CD4-positive, alpha-beta T cell treated with Interleukin-17A for 1 hour (primary cell): ENCODE measurements at regions not wholly inside any gene's neighbourhood (a gene's known extent, or its start where the extent isn't known, plus 50 kb on each side); places are given as distances from the start of the nearest gene placed in this dataset.
"Not testable (repeated sequence)": the region's sequence is repeated elsewhere in the genome, so short reads cannot be mapped to it uniquely, and the experiment has no call there.

Experiments
- DNase-seq: peaks from one replicate; pipeline ENCODE4 v3.0.0-alpha.2; 2020

DNA sequence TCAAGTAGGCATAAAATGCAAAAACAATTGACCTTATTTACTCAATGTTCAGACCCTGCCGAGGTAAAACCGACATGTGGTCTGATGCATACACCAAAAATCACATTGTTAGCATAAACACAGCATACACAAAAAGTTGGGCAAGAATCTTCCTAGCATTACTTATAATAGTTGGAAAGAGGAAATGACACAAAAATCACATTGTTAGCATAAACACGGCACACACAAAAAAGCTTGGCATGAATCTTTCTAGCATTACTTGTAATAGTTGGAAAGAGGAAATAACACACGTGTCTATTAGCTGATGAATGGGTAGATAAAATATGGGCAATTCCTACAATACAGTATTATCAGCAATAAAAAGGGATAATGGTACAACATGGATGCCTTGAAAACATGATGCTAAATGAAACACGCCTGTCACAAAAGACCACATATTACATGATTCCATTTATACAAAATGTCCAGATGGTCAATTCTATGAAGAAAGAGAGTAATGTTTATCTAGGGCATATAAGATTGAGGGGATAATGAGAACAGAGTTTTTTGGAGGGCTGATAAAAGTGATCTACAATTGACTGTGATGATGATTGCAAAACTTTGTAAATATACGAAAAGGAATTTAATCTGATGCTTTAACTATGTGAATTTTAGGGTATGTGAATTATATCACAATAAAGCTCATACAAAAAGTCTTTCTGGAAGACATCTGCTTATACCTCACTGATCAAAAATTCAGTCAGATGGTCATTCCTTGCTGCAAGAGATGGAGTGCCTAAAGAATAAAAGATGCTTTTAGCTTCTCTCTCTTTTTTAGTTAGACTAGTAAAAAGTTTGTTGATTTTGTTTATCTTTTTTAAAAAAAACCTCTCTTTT lies 1019.5 kb upstream of the CITED2 start:
- no peak for DNase-seq

DNA sequence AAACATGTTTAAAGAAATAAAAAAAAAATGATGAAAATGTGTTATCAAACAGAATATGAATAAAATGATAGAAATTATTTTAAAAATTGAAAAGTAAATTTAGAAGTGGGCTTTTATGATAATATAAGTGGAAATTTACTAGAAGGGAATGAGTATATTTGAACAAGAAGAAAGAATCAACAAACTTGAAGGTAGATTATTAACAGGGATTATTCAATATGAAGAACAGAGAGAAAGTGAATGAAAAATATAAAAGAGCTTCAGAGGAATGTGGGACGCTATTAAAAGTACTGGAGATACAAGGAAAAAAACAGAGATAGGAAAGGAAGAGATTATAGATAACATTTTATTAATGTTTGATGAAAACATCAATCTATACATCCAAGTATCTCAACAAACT lies 1014.4 kb upstream of the CITED2 start:
- no peak for DNase-seq

DNA sequence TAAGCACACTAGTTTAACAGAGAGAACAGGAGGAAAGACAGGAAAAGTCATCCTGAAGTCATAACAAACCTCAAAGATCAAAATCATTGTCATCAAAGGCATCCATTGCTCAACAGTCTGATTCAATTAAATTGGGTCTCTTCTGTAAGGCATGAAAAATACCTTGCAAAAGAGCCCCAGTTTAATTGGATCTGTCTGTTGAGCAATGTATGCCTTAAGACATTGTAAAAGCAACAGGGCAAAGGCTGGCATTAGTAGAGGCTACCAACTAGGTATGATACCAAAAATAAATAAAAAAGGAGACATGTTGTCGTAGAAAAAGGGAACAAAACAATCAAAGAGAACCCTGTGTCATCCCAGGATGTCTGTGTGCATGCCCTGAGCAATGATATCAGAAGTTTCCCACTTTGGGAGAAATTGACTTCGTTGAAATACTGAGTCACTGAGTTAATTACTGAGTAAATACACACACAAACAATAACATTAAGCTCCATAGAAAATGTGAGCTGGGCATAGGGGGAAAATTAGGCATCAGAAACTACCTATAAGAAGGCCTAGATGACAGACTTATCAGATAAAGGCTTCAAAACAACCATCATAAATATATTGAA lies 1013.8 kb upstream of the CITED2 start:
- DNase-seq = no peak

DNA sequence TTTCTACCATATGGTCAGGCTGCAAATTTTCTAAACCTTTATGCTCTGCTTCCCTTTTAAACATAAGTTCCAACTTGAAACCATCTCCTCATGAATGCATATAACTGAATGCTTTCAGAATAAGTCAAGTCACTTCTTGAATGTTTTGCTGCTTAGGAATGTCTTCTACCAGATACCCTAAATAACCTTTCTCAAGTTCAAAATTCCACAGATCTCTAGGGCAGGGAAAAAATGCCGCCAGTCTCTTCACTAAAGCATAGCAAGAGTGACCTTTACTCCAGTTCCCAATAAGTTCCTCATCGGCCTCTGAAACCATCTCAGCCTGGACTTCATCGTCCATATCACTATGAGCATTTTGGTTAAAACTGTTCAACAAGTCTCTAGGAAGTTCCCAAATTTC lies 1011.2 kb upstream of the CITED2 start:
- no peak for DNase-seq

DNA sequence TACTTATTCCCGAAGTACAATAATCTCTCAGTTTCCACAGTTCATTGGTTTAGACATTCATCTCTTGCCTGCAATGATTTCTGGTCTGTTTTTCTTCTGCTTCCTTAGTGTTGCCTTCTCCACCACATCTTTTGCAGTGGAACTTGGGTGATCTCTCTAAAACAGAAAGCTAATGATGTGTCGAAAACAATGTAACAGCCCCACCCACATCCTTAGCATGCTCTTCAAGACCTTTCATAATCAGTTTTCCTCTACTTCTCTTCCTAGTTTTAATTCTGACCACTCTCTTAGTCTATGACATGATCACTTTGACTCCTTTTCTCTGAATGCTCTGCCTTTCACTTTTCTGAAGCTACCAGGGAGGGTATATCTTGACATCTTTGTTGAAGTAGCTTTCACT lies 1007.9 kb upstream of the CITED2 start:
- no peak for DNase-seq

DNA sequence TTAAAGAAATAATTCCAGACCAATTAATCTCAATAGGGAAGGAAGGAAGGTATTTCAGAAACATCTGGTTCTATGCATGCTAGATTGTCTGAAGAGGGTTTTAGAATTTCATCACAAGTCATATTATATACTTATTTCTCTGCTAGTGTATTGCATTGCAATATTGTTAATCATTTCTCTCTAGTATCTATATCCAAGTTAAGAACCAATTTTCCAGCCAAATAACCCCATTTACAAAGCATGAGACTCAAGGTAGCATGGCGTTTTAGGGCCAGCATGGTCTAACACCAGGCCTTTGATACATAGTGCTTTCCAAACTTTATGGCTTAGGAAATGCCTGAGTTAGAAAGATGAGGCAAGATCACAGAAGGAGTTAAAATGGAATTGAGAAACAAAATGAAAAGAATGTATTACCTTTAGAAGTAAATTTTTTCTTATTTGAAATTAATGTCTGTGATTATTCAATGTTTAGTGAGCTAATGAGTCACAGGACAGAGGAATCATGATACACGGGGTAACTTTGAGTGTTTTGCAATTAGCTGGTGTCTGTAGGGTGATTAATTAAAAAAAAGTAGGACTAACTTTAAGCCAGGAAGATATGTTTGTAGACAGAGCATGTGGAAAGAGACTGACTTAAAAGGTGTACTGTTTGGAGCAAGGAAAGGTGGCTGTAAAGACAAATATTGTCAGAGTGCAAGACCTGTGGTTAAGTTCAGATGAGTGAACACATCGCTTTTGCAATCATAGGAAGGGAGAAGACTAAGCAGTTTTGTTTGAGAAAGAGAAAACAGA lies 1006.2 kb upstream of the CITED2 start:
- no peak for DNase-seq

DNA sequence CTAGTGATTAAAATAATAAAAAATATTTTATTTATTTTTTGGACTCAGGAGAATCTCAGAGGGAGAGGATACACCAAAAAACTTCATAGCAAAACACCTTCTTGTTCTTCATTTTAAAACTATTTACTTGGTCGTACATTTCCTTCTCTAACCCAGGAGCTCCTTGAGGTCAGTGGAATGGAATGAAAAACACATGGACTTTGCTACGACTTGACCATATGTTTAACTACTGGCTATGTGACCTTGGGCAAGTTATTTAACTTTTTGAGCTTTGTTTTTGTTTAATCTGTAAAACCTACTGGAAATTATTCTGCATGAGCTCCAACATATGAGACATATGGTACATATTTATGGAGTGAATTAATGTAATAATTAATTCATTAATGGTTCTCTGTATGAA lies 1005.5 kb upstream of the CITED2 start:
- no peak for DNase-seq

DNA sequence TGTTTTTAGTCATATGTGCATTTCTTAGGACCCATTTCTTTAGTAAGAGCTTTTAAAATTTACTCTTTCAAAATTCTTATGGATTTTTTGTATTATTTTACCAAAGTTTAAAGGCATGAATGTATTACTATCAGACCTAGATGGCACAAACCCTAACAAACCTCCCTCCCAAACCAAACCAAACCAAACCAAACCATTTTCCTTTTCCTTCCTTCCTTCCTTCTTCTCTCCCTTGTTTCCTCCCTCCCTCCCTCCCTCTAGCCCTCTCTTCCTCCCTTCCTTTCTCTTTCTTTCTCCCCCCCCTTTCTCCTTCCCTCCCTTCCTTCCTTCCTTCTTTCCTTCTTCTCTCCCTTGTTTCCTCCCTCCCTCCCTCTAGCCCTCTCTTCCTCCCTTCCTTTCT lies 1001.8 kb upstream of the CITED2 start:
- DNase-seq = no peak

DNA sequence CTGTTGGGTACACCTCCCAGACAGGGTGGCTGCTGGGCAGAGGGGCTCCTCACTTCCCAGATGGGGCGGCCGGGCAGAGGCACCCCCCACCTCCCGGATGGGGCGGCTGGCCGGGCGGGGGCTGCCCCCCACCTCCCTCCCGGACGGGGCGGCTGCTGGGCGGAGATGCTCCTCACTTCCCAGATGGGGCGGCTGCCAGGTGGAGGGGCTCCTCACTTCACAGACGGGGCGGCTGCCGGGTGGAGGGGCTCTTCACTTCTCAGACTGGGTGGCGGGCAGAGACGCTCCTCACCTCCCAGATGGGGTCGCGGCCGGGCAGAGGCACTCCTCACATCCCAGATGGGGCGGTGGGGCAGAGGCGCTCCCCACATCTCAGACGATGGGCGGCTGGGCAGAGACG lies 999.3 kb upstream of the CITED2 start:
- DNase-seq = not testable (repeated sequence)

DNA sequence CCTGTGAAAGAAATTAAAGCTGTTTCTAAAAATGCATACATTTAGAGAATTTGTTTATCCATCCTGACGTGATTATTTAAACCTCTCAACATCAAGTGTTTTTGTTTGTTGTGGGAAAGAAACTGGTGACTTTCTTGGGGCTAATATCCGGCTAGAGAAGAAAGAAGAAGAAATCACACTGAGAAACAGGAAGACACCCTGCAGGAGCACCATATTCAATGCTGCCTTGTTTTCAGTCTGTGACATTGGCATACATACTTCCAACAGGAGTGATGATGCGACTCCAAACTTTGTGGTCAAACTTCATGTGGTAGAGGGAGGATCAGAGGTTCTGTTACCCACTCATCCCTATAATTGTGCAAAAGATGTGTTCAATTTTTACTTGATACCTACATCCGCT lies 997.6 kb upstream of the CITED2 start:
- DNase-seq = no peak

DNA sequence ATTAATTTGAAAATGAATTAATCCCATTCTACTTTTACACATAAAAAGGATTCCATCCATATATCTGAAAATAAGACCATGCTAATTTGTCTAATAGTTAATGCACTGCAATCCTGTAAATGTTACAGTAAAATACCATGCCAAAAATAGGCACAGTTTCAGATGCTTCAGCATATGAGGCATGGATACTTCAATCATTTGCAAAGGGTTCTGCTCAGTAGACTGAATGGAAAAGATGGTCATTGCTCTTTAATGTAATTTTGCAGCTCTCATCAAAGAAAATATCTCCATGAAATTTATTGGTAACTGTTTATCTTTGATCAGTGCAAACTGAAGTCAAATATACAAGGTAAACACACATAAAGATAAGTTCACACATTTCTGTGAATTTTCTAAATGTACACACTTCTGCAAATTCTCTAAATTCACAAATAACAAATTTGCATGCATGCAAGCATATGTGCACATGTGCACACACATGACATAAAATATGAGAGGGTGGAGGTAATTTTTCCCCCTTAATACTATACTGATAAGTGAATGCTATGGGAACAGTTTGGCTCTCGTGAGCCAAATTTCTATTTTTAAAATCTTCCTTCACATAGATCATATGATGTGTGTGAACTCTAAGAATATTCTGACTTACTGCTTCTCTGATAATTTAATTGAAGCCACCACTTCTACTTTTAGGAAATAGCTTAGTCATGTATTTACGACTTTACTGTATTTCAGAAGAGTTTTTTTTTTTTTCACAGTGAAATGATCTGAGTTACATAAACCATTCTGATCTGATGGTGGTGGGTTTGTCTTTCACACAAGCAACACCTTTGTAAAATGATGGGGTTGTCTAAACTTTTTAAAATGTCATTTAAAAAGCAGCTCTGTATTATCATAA lies 996.8 kb upstream of the CITED2 start:
- DNase-seq = no peak

DNA sequence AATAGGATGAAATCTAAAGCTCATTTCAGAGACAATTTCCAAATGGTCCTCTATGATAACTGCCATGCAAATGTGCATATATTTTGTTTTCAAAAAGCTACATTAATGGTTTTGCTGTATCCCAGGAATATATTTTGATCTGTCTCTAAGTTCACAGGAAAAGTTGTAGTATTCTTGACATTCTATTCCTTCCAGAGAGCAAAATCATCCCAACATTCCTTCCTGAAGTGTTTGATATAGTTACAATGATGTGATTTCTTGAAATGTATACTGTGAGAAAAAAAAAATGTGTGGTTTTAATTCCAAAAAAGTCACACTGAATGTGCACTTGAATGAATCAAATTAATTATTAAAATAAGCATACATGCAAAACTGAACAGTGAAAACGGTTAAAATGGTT lies 996.0 kb upstream of the CITED2 start:
- DNase-seq = no peak

DNA sequence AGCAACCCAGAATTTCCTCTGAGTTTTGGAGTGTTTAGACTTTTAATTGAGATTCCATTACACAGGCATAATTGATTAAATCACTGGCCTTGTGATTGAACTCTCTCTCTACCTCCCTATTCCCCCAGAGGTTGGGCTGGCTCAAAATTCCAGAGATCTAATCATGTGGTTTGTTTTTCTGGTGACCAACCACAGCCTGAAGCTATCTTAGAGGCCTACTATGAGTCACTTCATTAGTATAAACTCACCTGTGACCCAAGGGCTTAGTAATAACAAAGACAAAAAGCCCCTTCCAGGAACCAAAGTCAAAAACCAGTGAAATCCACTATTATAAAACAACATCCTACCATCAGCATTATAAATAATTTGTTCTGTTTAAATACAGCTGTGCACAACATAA lies 992.5 kb upstream of the CITED2 start:
- no peak for DNase-seq

DNA sequence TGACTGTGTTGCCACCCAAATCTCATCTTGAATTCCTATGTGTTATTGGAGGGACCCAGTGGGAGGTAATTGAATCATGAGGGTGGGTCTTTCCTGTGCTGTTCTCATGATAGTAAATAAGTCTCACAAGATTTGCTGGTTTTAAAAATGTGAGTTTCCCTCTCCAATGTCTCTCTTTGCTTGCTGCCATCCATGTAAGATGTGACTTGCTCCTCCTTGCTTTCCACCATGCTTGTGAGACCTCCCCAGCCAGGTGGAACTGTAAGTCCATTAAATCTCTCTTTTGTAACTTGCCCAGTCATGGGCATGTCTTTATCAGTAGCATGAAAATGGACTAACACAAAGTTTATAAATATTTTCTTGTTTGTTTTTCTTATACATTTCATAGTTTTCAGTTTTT lies 990.5 kb upstream of the CITED2 start:
- no peak for DNase-seq

DNA sequence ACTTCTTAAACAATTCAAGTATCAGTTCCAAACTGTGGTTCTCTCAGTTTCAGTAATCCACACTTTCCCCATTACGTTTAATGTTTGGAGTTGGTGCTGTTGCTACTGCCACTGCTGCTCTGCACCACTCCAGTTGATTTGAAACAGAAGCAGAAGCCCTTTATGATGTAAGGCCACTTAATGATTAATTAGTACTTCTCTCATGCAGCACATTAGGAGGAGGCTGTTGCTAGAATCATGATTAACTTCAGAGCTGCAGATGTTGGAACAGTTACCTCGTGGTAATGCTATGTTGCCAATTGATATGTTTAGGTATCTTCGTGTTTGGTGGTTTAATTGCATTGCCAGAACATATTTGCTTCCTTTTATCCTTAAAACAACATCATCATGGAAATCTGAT lies 986.2 kb upstream of the CITED2 start:
- no peak for DNase-seq

DNA sequence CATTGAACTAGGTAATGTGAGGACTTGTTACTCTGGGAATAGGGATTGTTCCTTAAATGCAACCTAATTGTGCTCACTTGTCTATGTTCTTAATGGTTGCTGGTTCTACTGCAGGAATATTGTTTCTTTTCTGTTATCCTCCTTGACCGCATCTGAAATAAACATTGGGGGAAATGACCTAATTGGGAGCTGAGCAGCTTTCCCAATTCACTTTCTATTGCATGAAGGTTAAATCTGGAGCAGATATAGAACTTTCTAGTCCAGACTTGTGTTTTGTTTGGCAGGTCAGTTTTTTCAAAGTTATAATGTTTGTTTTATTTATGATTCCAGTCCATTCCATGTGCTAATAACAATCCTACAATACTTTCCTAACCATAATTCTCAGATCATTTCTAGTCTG lies 981.0 kb upstream of the CITED2 start:
- no peak for DNase-seq

DNA sequence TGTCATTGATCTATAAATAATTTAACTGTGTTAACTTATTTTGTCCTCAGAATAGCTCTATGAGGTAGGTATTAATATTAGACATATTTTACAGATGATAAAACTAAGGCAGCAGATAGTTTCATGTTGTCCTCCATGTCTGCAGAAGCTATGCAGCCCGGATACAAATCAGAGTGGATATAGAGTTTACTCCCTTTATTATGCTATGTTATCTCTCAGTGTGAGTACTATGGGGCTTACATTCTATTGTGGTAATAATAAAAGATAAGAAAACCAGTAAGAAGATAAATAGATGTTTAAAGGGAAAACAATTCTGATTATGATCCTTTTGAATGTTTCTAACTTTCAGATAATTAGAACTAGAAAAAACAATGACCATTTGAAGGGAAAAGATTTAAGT lies 979.8 kb upstream of the CITED2 start:
- no peak for DNase-seq

DNA sequence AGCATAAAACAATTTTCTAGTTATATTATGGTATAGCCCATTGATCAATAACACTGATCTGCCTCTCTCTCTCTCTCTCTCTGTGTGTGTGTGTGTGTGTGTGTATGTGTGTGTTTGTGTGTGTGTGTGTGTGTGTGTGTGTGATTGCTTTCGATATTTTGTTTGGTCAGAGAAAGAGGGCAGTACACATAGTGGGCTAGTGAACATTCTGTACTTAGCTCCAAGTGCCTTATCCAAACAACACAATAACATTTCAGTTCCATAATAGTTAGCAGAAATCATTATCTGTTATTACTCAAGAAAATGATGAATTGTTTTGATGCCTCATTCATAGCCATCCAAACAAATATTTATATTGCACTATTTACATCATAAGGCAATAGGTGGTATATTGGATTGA lies 979.1 kb upstream of the CITED2 start:
- no peak for DNase-seq

DNA sequence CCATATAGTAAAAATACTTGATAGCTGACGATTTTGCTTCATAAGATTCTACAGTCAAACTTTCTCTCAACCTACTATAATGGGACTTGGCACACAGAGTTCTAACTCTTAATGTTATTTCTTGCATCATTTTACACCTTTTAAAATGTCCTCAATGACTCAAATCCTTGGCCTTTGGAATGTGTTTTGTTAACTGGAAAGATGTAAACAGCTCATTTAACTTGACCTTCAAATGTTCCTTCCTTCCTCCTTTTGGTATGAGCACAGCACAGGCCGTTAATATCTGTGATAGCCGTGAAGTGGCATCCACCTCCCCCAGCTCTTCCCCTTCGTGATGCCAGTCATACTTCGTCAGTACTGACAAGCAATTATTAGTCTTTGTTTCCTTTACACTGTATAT lies 972.0 kb upstream of the CITED2 start:
- DNase-seq = no peak

DNA sequence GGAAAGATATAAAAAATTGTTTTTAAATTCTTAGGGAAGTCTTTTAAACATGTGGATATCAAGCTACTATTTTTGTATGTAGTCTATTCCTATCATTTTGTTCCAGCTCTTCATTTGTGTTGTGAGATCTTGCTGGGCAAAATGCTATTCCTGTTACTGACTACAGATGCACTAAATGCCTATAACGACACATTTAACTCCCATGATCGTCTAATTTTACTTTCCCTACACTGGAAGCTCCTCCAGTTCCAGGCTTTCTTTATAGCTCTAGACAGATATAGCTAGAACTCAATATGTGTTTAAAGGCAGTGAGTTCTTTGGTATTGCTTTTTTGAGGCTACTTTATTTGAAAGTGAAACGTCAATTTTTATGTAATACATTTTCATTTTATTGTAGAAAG lies 971.5 kb upstream of the CITED2 start:
- no peak for DNase-seq

DNA sequence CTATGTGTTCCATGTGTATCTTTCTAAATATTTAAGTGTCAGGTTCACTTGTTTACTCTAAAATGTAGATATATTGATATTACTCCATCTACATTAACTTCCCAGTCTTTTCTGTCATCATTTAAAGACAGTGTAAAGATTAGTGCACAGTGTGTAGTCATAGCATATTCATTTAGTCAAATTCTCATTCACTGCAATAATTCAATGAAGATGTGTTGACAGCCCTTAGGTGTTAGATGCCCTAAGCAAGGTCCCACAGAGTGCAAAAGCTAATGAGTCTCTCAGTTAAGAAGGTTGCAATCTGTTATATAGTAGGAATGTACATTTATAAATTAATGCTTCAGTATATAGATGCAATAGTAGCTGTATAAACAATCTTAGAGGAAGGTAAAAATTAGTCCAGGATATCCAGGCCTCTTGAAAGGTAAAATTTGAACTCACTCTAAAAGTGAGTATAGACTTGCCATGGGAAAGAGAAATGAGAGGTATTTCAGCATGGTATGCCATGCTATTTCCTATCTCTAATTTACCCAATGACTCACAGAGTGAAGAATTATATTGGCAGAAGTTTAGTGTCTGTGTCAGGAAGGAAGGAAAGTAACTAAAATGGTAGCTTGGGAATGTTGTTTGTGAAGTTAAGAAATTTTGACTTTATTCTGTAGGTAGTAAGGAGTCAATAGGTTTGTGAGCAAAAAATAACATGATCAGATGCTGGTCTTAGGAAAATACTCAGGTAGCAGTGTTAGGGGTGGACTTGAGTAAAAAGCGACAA lies 969.9 kb upstream of the CITED2 start:
- no peak for DNase-seq

DNA sequence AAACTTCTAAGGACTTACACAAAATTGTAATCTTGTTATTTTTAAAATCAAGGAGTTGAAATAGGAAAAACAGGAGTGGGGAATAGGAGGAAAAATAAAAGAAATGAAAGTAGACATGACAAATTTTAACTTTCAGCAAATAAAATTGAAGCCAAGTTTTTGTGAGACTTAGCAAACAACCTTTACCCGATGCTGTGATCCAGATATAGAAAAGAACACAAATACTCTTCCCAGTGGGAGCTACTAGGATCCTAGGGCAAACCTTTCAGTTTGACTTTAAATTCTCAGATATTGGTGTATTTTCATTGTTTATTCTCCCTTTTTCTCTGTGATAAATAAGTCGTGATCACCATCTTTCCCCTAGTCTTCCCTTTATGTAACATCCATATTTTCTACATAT lies 968.7 kb upstream of the CITED2 start:
- no peak for DNase-seq
